ENCODE measurements at regions not wholly inside any gene's neighbourhood (a gene's known extent, or its start where the extent isn't known, plus 50 kb on each side); places are given as distances from the start of the nearest gene placed in this dataset.

GRCh38 chr16:80459966-80460365 is 80.8 kb upstream of the DYNLRB2 start:
- TF ChIP-seq, protein P1, sequence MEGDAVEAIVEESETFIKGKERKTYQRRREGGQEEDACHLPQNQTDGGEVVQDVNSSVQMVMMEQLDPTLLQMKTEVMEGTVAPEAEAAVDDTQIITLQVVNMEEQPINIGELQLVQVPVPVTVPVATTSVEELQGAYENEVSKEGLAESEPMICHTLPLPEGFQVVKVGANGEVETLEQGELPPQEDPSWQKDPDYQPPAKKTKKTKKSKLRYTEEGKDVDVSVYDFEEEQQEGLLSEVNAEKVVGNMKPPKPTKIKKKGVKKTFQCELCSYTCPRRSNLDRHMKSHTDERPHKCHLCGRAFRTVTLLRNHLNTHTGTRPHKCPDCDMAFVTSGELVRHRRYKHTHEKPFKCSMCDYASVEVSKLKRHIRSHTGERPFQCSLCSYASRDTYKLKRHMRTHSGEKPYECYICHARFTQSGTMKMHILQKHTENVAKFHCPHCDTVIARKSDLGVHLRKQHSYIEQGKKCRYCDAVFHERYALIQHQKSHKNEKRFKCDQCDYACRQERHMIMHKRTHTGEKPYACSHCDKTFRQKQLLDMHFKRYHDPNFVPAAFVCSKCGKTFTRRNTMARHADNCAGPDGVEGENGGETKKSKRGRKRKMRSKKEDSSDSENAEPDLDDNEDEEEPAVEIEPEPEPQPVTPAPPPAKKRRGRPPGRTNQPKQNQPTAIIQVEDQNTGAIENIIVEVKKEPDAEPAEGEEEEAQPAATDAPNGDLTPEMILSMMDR (conservative IDR thresholded peaks at IDR 0.05): no peak
- TF ChIP-seq ZFX (IDR thresholded peaks at IDR 0.05): no peak

Measured in C4-2B (cell line).